Subcutaneous abdominal adipose tissue (tissue), 5 donors: ENCODE measurements at regions not wholly inside any gene's neighbourhood (a gene's known extent, or its start where the extent isn't known, plus 50 kb on each side); places are given as distances from the start of the nearest gene placed in this dataset.

Source experiments
- H3K27ac ChIP-seq: one replicate; pipeline ENCODE4 v1.7.0; 2013; ENCODE audit warnings: low read depth, mild to moderate bottlenecking, inconsistent platforms, low read length, moderate library complexity
- H3K27me3 ChIP-seq, 5 donors: one replicate each; pipeline ENCODE4 v1.7.0; 2013; ENCODE audit warnings: low read length in 5 of 5, inconsistent platforms in 1 of 5; ENCODE audit not compliant: control insufficient read depth in 5 of 5, insufficient read depth in 4 of 5
- H3K36me3 ChIP-seq, 5 donors: one replicate each; pipeline ENCODE4 v1.7.0; 2013; ENCODE audit warnings: low read length in 5 of 5; ENCODE audit not compliant: control insufficient read depth in 5 of 5, insufficient read depth in 5 of 5
- H3K4me1 ChIP-seq, 5 donors: one replicate each; pipeline ENCODE4 v1.7.0; 2013; ENCODE audit warnings: low read length in 5 of 5, mild to moderate bottlenecking in 3 of 5, moderate library complexity in 1 of 5; ENCODE audit not compliant: control insufficient read depth in 5 of 5, insufficient read depth in 5 of 5
- H3K4me3 ChIP-seq, 5 donors: one replicate each; pipeline ENCODE4 v1.7.0; 2013; ENCODE audit warnings: low read length in 5 of 5, low read depth in 1 of 5
- H3K9ac ChIP-seq, 5 donors: one replicate each; pipeline ENCODE4 v1.7.0; 2013; ENCODE audit warnings: low read length in 5 of 5, mild to moderate bottlenecking in 4 of 5, moderate library complexity in 3 of 5
- H3K9me3 ChIP-seq, 5 donors: one replicate each; pipeline ENCODE4 v1.7.0; 2013; ENCODE audit warnings: low read length in 5 of 5; ENCODE audit not compliant: control insufficient read depth in 5 of 5
- donor health status: healthy.
- donor health status: healthy.
- donor health status: healthy.
- donor health status: healthy.
- donor health status: healthy.

- H3K9me3 ChIP-seq = peaks cover 0 to 3% (median 0%) of the 10 kb centered on the region in 5 donors
- no peaks in the 10 kb centered on the region for H3K4me1 ChIP-seq
- no peaks in the 10 kb centered on the region for H3K27me3 ChIP-seq
- no peak overlapping the region for H3K27ac ChIP-seq
- no peaks in the 10 kb centered on the region for H3K36me3 ChIP-seq
- H3K4me3 ChIP-seq = no peak overlapping the region
- no peak overlapping the region for H3K9ac ChIP-seq
These were observed 140.2 kb downstream of the KLF5 start for GRCh38 chr13:73198991-73199411.

GRCh38 chr13:73195091-73195490 lies 136.3 kb downstream of the KLF5 start:
- H3K4me1 ChIP-seq = no peaks in the 10 kb centered on the region
- no peak overlapping the region for H3K27ac ChIP-seq
- no peak overlapping the region for H3K4me3 ChIP-seq
- no peak overlapping the region for H3K9ac ChIP-seq
- no peaks in the 10 kb centered on the region for H3K27me3 ChIP-seq
- H3K36me3 ChIP-seq = no peaks in the 10 kb centered on the region
- H3K9me3 ChIP-seq = no peaks in the 10 kb centered on the region

GRCh38 chr13:73194310-73194709 lies 135.5 kb downstream of the KLF5 start:
- H3K4me1 ChIP-seq = no peaks in the 10 kb centered on the region
- no peaks in the 10 kb centered on the region for H3K27me3 ChIP-seq

GRCh38 chr13:73193554-73193953 lies 134.7 kb downstream of the KLF5 start:
- H3K9ac ChIP-seq = no peak overlapping the region
- H3K4me1 ChIP-seq = no peaks in the 10 kb centered on the region
- no peak overlapping the region for H3K27ac ChIP-seq

More at GRCh38 chr13:73194310-73194709, 135.5 kb downstream of the KLF5 start:
- H3K36me3 ChIP-seq = no peaks in the 10 kb centered on the region
- no peak overlapping the region for H3K27ac ChIP-seq
- no peak overlapping the region for H3K9ac ChIP-seq
- no peaks in the 10 kb centered on the region for H3K9me3 ChIP-seq
- no peak overlapping the region for H3K4me3 ChIP-seq

GRCh38 chr13:73190477-73190876 lies 131.7 kb downstream of the KLF5 start:
- Histone ChIP-seq H3K27ac (no peak overlapping the region), H3K4me1 (no peaks in the 10 kb centered on the region), H3K4me3 (no peak overlapping the region), H3K27me3 (no peaks in the 10 kb centered on the region), H3K36me3 (no peaks in the 10 kb centered on the region), H3K9me3 (no peaks in the 10 kb centered on the region), H3K9ac (no peak overlapping the region)

More at GRCh38 chr13:73193554-73193953, 134.7 kb downstream of the KLF5 start:
- Histone ChIP-seq H3K4me3 (no peak overlapping the region), H3K27me3 (no peaks in the 10 kb centered on the region), H3K9me3 (no peaks in the 10 kb centered on the region), H3K36me3 (no peaks in the 10 kb centered on the region)

GRCh38 chr13:73189776-73190175 lies 131.0 kb downstream of the KLF5 start:
- Histone ChIP-seq H3K27me3 (no peaks in the 10 kb centered on the region), H3K4me3 (no peak overlapping the region), H3K9me3 (no peaks in the 10 kb centered on the region), H3K4me1 (no peaks in the 10 kb centered on the region), H3K27ac (no peak overlapping the region), H3K9ac (no peak overlapping the region), H3K36me3 (no peaks in the 10 kb centered on the region)

- Histone ChIP-seq H3K9me3 (no peaks in the 10 kb centered on the region), H3K9ac (no peak overlapping the region), H3K4me3 (no peak overlapping the region), H3K27ac (no peak overlapping the region), H3K36me3 (no peaks in the 10 kb centered on the region), H3K4me1 (no peaks in the 10 kb centered on the region), H3K27me3 (no peaks in the 10 kb centered on the region)
These were observed 130.6 kb downstream of the KLF5 start for GRCh38 chr13:73189362-73189761.

- Histone ChIP-seq H3K9ac (no peak overlapping the region), H3K36me3 (no peaks in the 10 kb centered on the region), H3K4me1 (no peaks in the 10 kb centered on the region), H3K4me3 (no peak overlapping the region), H3K27ac (no peak overlapping the region), H3K27me3 (no peaks in the 10 kb centered on the region), H3K9me3 (no peaks in the 10 kb centered on the region)
These were observed 128.3 kb downstream of the KLF5 start for GRCh38 chr13:73187106-73187505.

GRCh38 chr13:73179650-73180274 lies 121.0 kb downstream of the KLF5 start:
- Histone ChIP-seq H3K27me3 (no peaks in the 10 kb centered on the region), H3K4me3 (no peak overlapping the region), H3K36me3 (no peaks in the 10 kb centered on the region), H3K27ac (no peak overlapping the region), H3K9me3 (no peaks in the 10 kb centered on the region), H3K9ac (no peak overlapping the region), H3K4me1 (no peaks in the 10 kb centered on the region)

- no peaks in the 10 kb centered on the region for H3K27me3 ChIP-seq
- H3K4me3 ChIP-seq = no peak overlapping the region
- no peaks in the 10 kb centered on the region for H3K9me3 ChIP-seq
- no peak overlapping the region for H3K9ac ChIP-seq
- no peaks in the 10 kb centered on the region for H3K4me1 ChIP-seq
- no peaks in the 10 kb centered on the region for H3K36me3 ChIP-seq
- no peak overlapping the region for H3K27ac ChIP-seq
These were observed 119.2 kb downstream of the KLF5 start for GRCh38 chr13:73177916-73178565.
